HG03045 (cell line): ENCODE measurements at regions not wholly inside any gene's neighbourhood (a gene's known extent, or its start where the extent isn't known, plus 50 kb on each side); places are given as distances from the start of the nearest gene placed in this dataset.
"Not testable (repeated sequence)": the region's sequence is repeated elsewhere in the genome, so short reads cannot be mapped to it uniquely, and the experiment has no call there.

Experiments used
- ATAC-seq: cut with Tn5 transposase; IDR thresholded peaks from one replicate; pipeline ENCODE4 v1.9.1; 2021; ENCODE audit warnings: mild to moderate bottlenecking, moderate library complexity; ENCODE audit not compliant: unreplicated experiment

- no peak for ATAC-seq
Observed at GRCh38 chr4:138861135-138861534, 154.4 kb upstream of the NOCT start.

GRCh38 chr4:138860357-138860756 is 155.2 kb upstream of the NOCT start:
- not testable (repeated sequence) for ATAC-seq

GRCh38 chr4:138859254-138859653 is 156.3 kb upstream of the NOCT start:
- ATAC-seq: no peak

GRCh38 chr4:138858419-138858818 is 157.2 kb upstream of the NOCT start:
- no peak for ATAC-seq

GRCh38 chr4:138857416-138857815 is 158.2 kb upstream of the NOCT start:
- ATAC-seq: no peak

GRCh38 chr4:138852681-138853080 is 162.9 kb upstream of the NOCT start:
- no peak for ATAC-seq

GRCh38 chr4:138851391-138852335 is 163.9 kb upstream of the NOCT start:
- ATAC-seq: no peak

- ATAC-seq: no peak
Observed at GRCh38 chr4:138845664-138846063, 169.9 kb upstream of the NOCT start.

- ATAC-seq: no peak
Observed at GRCh38 chr4:138845054-138845453, 170.5 kb upstream of the NOCT start.

GRCh38 chr4:138843616-138844015 is 172.0 kb upstream of the NOCT start:
- ATAC-seq: no peak

GRCh38 chr4:138841343-138841742 is 174.2 kb upstream of the NOCT start:
- no peak for ATAC-seq

GRCh38 chr4:138838251-138838650 is 177.3 kb upstream of the NOCT start:
- ATAC-seq: no peak

- no peak for ATAC-seq
Observed at GRCh38 chr4:138835832-138836533, 179.6 kb upstream of the NOCT start.

- no peak for ATAC-seq
Observed at GRCh38 chr4:138833974-138834373, 181.6 kb upstream of the NOCT start.

- ATAC-seq: no peak
Observed at GRCh38 chr4:138832563-138832962, 183.0 kb upstream of the NOCT start.

GRCh38 chr4:138831948-138832347 is 183.6 kb upstream of the NOCT start:
- ATAC-seq: no peak

- no peak for ATAC-seq
Observed at GRCh38 chr4:138828926-138829325, 186.7 kb upstream of the NOCT start.

GRCh38 chr4:138826754-138827153 is 188.8 kb upstream of the NOCT start:
- ATAC-seq: no peak

GRCh38 chr4:138826322-138826721 is 189.3 kb upstream of the NOCT start:
- no peak for ATAC-seq

GRCh38 chr4:138821331-138821730 is 194.2 kb upstream of the NOCT start:
- ATAC-seq: no peak

GRCh38 chr4:138816875-138817274 is 198.7 kb upstream of the NOCT start:
- ATAC-seq: no peak

- ATAC-seq: no peak
Observed at GRCh38 chr4:138815811-138816210, 199.8 kb upstream of the NOCT start.
